ENCODE measurements at regions not wholly inside any gene's neighbourhood (a gene's known extent, or its start where the extent isn't known, plus 50 kb on each side); places are given as distances from the start of the nearest gene placed in this dataset.

DNA sequence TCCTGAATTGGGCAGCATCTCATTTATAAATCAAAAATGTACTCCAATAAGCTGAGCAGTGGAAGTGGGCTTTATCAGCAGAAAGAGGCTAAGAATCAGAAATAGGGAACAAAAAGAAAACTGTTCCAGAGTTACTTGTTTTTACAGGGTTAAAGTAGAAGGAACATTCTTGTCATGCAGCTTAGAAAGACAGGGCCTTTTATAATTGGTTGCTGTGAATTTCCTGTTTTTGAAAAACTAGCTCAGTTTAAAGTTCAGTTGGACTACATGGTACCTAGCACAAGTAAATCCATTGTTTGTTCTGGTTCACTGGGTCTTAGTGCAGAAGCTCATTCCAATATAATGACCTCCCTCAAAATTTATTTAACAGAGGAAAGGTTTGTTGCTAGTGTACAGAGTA is 200.8 kb downstream of the GRIA2 start:
- Histone ChIP-seq H3K4me1 (no peaks in the 10 kb centered on the region), H3K27ac (no peak overlapping the region), H3K9me3 (peaks cover 0 to 20% (median 14%) of the 10 kb centered on the region in 8 donors), H3K36me3 (no peaks in the 10 kb centered on the region), H3K27me3 (replicated peaks in 1 of 7) (no peaks in the 10 kb centered on the region), H3K4me3 (no peak overlapping the region)
- no peak for DNase-seq
- TF ChIP-seq POLR2A (IDR thresholded peaks at IDR 0.05) (no peak), POLR2AphosphoS5 (IDR thresholded peaks at IDR 0.05) (no peak), CTCF (IDR thresholded peaks at IDR 0.05 in 8 of 11, conservative IDR thresholded peaks at IDR 0.05 in 3 of 11) (no peak)
- intact Hi-C loops (cut with DNase I; ENCODE audit: low total_unique reads) = no loop called here

Small RNA genes in the stretch of these regions (small RNA-seq; reads per million reads assigned to genes)
- gene RF00019 = 0 reads per million in 4 donors

Measured in spleen (tissue), 8 donors.